ENCODE measurements at regions not wholly inside any gene's neighbourhood (a gene's known extent, or its start where the extent isn't known, plus 50 kb on each side); places are given as distances from the start of the nearest gene placed in this dataset.

DNA sequence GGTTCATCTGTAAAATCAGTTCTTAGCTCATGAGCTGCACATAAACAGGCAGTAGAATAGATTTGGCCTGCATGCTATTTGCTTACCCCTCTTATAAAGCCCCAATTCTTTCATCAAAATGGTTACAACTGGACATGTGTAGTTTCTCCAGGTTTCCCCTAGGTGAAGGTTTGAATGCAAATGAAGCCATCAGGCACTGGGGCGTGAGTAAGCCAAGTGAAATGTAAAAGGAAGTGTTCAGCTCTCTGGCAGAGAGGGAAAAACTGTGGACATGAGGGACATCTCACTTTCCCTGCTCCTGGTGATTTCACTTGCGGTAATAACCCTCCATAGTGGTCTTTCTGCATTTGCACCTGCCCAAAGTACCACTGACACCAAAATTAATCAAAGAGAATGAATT, 1402.3 kb upstream of the LRRTM1 start:
- FAIRE-seq (no peak), DNase-seq (ENCODE audit: extremely low spot score, insufficient read length, low read depth) (no peak)

DNA sequence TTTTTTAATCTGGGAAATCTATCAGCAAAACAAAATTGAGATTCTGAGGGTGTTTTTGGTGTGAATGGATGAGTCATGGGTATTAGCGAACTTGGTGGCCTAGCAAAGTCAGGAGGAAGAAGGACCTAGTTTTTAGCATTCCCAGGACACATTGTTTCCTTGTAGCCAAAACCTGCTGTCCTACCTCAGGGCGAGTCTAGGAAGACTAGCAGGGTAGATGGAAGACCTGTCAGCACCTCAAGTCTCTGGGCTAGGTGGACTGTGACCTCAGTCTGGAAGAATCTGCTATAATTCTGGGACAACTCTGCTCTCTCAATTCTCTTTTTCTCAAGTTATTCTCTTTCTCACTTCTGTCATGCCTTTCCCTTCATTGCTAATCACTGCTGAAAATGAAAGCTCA, 1399.3 kb upstream of the LRRTM1 start:
- FAIRE-seq (no peak), DNase-seq (ENCODE audit: extremely low spot score, insufficient read length, low read depth) (no peak)

GRCh38 chr2:81692566-81692965, 1388.0 kb upstream of the LRRTM1 start:
- DNase-seq (ENCODE audit: extremely low spot score, insufficient read length, low read depth) (no peak), FAIRE-seq (no peak)

GRCh38 chr2:81675641-81676040, 1371.1 kb upstream of the LRRTM1 start:
- DNase-seq (ENCODE audit: extremely low spot score, insufficient read length, low read depth) (no peak), FAIRE-seq (no peak)

DNA sequence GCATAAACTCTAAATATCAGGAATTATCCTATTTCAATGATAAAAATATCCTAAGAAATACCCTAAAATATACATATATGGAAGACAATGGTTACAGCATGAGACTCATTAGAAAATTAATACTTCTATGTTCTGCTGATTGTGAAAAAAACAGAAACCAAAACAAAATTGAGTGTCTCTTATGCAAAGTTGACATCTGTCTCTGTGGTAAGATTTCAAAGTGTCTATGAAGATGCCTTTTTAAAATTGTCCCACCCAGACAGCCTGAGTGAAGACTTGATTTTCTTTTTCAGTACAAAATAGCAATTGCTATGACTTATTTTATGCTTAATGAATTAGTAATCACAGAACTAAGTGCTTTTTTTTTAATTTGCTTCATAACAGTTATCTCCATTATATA, 1368.4 kb upstream of the LRRTM1 start:
- FAIRE-seq (no peak), DNase-seq (ENCODE audit: extremely low spot score, insufficient read length, low read depth) (no peak)

- FAIRE-seq: no peak
These were observed 1368.0 kb upstream of the LRRTM1 start for GRCh38 chr2:81672516-81672915.

DNA sequence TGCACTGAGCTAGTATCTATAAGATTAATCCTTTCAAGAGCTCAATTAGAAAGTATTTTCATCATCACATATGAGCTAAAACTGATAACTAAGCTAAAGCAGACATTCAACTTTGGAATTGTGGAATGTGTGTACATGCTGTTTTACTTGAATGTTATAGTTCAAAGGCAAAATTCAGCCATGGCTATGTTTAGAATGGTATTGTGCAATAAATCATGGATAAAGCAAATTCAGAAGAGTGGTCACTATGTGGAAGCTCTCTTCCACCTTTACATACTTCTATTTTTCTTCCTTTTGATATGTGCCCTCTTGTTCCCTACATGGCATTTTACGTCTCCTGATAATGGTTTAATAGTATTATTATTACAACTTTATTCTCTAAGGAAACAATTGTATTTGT, 1366.3 kb upstream of the LRRTM1 start:
- no peak for FAIRE-seq
- no peak for DNase-seq (ENCODE audit: extremely low spot score, insufficient read length, low read depth)

More at GRCh38 chr2:81672516-81672915, 1368.0 kb upstream of the LRRTM1 start:
- no peak for DNase-seq (ENCODE audit: extremely low spot score, insufficient read length, low read depth)

DNA sequence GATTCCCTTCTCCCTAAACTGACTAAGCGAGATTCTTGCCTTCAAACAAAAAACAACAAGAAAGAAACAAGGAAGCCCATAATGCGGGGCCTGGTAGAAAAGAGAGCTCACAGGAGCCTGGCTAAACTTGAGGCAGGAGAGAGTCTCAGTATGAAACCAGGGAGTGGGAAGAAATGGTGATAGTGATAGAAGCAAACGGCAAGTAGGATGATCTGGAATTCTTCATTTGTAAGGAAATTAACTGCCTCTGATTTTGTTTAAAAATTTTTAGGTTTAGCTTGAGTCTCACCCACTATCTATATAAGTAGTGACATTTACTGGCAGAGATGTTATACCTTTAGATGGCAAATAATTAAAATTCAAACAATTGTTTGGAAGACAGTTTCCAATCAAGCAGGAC, 1356.5 kb upstream of the LRRTM1 start:
- FAIRE-seq (no peak), DNase-seq (ENCODE audit: extremely low spot score, insufficient read length, low read depth) (no peak)

DNA sequence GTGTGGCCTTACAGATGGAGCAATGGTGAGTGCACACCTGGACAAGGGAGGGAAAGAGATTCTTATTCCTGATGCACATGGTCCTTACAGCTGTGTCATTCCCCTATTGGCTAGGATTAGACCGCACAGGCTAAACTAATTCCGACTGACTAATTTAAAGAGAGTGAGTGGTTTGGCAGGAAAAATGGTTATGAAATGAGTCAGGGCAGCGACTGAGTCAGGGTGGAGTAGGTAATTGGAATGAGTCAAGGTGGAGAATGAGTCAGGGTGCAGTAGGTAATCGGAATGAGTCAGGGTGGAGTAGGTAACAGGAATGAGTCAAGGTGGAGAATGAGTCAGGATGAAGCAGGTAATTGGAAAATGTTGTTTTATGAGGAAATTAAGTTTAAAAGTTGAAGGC, 1353.7 kb upstream of the LRRTM1 start:
- FAIRE-seq (no peak), DNase-seq (ENCODE audit: extremely low spot score, insufficient read length, low read depth) (no peak)

DNA sequence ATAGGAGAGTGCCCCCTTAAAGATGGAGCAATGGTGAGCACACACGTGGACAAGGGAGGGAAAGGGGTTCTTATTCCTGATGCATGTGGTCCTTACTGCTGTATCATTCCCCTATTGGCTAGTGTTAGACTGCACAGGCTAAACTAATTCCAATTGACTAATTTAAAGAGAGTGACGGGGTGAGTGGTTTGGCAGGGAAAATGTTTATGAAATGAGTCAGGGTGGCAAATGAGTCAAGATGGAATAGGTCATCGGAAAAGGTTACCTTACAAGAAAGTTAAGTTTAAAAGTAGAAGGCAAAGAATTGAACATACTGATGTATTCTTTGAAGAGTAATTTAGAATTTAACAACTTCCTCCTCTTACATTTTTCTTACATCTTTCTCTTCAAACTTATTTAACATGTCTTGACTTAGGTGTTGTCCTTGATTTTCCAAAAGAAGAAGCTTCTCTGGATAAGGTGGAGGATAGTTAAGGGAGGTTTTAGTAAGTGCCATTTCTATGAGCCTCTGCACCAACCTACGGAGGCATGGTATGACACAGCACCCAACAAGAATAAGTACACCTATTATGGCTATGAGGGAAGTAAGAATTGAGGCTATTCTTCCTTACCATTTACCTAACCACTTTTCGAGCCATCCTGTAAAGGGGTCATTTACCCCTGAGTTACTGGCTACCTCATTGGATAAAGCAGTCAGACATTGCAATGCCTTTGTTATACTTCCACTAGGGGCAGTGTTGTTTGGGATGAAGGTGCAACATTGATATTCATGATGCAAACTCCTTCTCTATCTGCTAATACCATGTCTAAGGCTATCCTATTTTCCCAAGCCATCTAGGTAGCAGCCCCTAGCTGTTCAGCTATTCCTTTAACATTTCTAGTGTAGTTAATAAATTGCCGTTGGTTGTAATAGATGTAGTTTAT, 1345.8 kb upstream of the LRRTM1 start:
- FAIRE-seq (no peak), DNase-seq (ENCODE audit: extremely low spot score, insufficient read length, low read depth) (no peak)

- no peak for DNase-seq (ENCODE audit: extremely low spot score, insufficient read length, low read depth)
- no peak for FAIRE-seq
These were observed 1344.3 kb upstream of the LRRTM1 start for GRCh38 chr2:81648806-81649205.

DNA sequence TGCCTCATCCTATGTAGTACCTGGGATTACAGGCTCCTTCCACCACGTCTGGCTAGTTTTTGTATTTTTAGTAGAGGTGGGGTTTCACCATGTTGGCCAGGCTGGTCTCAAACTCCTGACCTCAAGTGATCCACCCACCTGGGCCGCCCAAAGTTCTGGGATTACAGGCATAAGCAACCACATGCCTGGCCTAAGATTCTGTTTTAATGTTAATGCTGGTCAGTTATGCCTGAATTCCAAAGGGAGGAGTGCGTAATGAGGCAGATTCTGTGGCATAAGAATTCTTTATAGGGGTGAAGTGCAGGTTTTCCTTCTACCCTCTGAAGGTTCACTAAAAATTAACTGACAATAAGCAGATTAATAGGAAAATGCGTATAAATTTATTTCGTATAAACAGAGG, 1343.8 kb upstream of the LRRTM1 start:
- FAIRE-seq: no peak
- no peak for DNase-seq (ENCODE audit: extremely low spot score, insufficient read length, low read depth)

DNA sequence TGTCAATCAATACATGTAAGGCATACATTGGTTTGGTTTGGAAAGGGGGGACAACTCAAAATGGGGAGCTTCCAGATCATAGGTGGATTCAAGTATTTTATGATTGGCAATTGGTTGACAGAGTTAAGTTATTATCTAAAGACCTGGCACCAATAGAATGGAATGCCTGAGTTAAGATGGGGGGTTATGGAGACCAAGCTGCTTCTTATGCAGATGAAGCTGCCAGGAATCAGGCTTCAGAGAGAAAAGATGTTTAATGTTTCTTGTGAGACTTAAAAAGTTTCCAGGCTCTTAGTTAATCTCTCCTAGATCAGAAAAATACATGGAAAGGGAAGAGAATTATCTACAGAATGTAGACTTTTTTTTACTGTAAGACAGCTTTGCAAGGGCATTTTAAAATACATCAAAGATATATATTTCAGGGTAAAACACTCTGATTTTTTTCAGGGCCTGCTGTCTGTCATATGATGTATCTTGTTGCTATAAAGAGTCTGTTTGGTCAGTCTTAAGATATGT, 1343.2 kb upstream of the LRRTM1 start:
- no peak for FAIRE-seq

GRCh38 chr2:81645745-81646301, 1341.3 kb upstream of the LRRTM1 start:
- no peak for DNase-seq (ENCODE audit: extremely low spot score, insufficient read length, low read depth)
- no peak for FAIRE-seq

More for the DNA sequence above, 1343.2 kb upstream of the LRRTM1 start:
- no peak for DNase-seq (ENCODE audit: extremely low spot score, insufficient read length, low read depth)

- no peak for DNase-seq (ENCODE audit: extremely low spot score, insufficient read length, low read depth)
- FAIRE-seq: no peak
These were observed 1339.6 kb upstream of the LRRTM1 start for GRCh38 chr2:81644189-81644588.

DNA sequence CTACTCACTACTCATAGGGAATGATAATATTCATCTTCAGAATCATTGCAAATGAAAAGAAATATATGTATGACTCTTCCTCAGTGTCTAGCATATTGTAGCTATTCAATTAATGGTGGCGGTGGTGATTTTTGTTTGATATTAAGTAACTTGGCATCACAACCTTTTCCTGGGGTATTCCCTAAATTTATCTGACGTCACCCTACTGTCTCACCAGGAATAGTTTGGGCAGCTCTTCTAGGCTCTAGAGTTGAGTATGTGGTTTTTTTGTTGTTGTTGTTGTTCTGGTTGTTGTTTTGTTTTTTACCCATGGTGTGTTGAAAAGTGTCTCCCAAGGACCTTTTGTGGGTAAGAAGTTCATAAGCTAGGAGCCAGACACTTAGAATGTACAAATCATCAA, 1320.3 kb upstream of the LRRTM1 start:
- no peak for FAIRE-seq
- DNase-seq (ENCODE audit: extremely low spot score, insufficient read length, low read depth): no peak

GRCh38 chr2:81600088-81600487, 1295.5 kb upstream of the LRRTM1 start:
- no peak for DNase-seq (ENCODE audit: extremely low spot score, insufficient read length, low read depth)
- FAIRE-seq: no peak

GRCh38 chr2:81598453-81598852, 1293.9 kb upstream of the LRRTM1 start:
- DNase-seq (ENCODE audit: extremely low spot score, insufficient read length, low read depth): no peak
- FAIRE-seq: no peak

GRCh38 chr2:81589406-81589805, 1284.9 kb upstream of the LRRTM1 start:
- DNase-seq (ENCODE audit: extremely low spot score, insufficient read length, low read depth) (no peak), FAIRE-seq (no peak)

DNA sequence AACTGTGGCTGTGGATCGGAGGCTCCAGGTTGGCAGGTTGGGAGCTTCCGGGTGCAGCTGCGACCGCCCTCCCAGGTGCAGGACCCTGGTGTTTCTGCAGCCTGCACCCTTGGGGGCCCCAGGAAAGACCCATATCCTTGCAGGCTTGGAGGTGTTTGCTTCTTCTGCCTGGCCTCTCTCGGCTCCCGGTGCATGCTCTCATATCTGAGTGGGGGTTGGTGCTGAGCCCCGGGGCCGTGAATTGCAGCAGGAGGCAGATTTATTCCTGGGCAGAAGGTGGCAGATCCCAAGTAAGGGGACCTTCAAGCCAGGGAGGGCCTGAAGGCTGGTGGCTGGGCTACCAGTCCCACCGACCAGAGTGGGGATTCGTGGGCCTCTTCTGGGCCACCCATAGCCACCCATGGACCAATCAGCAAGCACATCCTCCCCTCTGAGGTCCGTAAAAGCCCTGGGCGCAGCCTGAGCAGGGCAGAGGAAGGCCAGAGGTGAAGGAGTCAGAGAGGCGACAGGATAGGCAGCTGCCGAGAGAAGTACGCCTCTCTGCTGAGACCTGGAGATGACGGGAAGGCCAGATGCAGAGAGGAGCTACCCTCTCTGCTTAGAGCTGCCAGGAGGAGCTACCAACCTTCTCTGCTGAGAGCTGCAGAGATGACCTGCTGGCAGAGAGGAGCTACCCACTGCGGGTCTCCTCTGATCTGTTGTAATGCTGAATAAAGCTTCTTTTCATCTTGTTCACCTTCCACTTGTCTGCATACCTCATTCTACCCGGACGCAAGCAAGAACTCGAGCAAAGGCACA, 1279.0 kb upstream of the LRRTM1 start:
- DNase-seq (ENCODE audit: extremely low spot score, insufficient read length, low read depth): no peak
- no peak for FAIRE-seq

DNA sequence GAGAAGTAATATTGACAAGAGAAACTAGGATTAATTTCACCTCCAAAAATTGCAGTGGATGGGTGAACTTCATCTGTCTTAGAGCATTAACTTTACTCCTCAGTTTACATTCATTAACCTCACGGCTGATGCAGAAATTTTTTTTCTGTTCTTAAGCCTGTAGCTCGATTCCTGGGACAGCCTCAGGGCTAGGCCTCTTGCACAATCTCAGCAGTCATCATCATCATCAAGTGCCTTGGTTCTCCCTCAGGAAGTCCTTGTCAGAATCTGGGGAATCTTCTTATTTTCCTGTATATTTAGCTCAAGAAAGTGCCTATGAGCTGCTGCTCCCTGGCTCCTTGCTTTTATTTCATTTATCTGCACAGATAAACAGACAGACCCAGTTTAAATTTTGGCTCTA, 1272.2 kb upstream of the LRRTM1 start:
- FAIRE-seq (no peak), DNase-seq (ENCODE audit: extremely low spot score, insufficient read length, low read depth) (no peak)

All from GM18507 (cell line).